ENCODE measurements at regions not wholly inside any gene's neighbourhood (a gene's known extent, or its start where the extent isn't known, plus 50 kb on each side); places are given as distances from the start of the nearest gene placed in this dataset.
A peak's percentile ranks its signal among the peaks of the same experiment; 100 is the strongest.

DNA sequence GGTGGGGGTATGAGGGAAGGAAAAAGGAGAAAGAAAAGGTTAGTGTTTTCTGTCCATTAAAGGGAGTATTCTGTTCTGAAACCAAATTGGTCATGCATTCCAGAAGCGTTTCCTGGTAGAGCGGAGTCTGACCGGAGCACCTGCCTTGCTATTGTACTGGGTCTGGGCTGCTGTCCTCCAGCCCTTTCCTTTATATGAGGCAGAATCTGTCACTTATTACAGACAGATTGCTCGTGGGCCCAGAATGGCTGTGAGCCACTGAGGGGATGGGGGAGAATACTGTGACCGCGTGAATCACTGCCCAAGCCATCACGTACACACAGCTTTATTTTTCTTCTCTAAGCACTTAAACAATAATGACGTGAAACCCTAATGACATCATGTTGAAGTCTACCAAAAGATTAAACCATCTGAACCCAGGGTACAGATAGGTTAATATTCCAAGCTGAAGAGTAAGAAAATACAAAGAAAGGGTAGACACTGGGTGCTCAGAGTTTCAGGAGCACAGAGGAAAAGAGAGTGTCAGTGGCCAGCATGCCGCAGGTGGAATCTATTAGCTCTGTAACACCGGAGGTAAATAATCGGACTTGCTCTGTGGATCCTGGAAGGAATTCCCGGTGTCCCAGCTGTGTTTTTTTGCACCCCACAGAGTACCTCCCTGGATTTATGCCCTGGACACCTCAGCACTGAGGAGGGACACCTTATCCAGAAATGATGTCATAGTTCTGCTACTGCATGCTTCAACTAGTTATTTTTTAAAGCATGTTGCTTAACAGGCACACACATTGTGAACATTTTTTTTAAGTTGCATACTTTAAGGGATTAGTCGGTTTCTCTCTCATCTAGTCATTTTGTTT, 573.3 kb downstream of the PKHD1 start:
- no peak for DNase-seq
- in situ Hi-C loops (cut with HindIII; ENCODE audit: low pct_ligation_motif_present, low pct_unique_long_range_greater_than_20kb, low sequenced_read_pairs) = no loop called here

- in situ Hi-C loops (cut with HindIII; ENCODE audit: low pct_ligation_motif_present, low pct_unique_long_range_greater_than_20kb, low sequenced_read_pairs) = no loop called here
- no peak for DNase-seq
These were observed 572.5 kb downstream of the PKHD1 start for GRCh38 chr6:51514748-51515402.

DNA sequence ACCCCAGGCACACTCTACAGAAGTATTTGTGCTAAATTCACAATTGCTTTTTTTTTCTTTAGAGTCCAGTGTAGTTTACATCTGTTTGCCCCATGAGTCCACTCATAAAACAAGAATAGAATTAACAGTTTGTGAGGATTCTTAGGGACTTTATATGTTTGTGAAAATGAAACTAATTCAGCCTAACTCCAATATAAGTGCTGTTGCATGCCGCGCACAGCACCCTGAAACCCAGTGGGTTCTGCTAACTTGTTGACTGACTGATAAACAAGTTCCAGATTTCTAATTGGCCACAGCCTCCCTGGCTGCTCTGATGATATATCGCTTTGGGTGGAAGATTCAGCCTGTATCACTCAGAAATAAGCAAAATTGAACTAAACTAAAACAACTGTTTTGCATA, 561.4 kb downstream of the PKHD1 start:
- no peak for DNase-seq
- in situ Hi-C loops (cut with HindIII; ENCODE audit: low pct_ligation_motif_present, low pct_unique_long_range_greater_than_20kb, low sequenced_read_pairs) = no loop called here

- in situ Hi-C loops (cut with HindIII; ENCODE audit: low pct_ligation_motif_present, low pct_unique_long_range_greater_than_20kb, low sequenced_read_pairs) = no loop called here
- DNase-seq = no peak
These were observed 560.5 kb downstream of the PKHD1 start for GRCh38 chr6:51526922-51527321.

DNA sequence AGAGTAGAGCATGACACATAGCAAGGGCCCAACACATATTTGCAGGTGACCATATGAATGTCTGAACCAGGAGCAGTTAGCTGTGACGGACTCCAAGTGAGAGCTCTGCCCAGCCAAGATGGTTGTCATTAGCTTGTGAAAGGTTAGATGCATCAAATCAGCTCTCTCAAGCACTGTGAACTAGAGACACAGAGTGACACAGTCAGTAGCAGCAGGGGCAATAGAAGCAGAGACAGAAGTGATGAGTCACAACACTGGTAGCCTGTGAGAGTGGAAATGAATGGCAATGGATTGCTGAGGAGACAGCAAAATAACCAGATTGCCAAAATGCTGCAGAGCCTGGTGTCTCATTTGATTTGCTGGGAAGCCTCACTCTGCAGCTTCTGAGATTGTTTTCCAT, 558.9 kb downstream of the PKHD1 start:
- in situ Hi-C loops (cut with HindIII; ENCODE audit: low pct_ligation_motif_present, low pct_unique_long_range_greater_than_20kb, low sequenced_read_pairs) = no loop called here

DNA sequence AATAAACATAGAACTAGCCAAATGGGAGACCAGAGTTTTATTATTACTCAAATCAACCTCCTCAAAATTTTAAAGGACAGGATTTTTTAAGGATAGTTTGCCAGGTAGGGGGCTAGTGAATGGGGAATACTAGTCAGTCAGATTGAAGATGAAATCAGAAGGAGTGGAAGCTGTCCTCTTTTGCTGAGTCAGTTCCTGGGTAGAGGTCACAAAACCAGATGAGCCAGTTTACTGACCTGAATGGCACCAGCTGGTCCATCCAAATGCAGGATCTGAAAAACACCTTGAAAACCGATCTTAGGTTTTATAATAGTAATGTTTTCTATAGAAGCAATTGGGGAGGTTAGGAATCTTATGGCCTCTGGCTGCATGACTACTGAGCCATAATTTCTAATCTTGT, 558.2 kb downstream of the PKHD1 start:
- in situ Hi-C loops (cut with HindIII; ENCODE audit: low pct_ligation_motif_present, low pct_unique_long_range_greater_than_20kb, low sequenced_read_pairs) = no loop called here

More for the DNA sequence above, 558.9 kb downstream of the PKHD1 start:
- DNase-seq = no peak

GRCh38 chr6:51531623-51532022, 555.8 kb downstream of the PKHD1 start:
- in situ Hi-C loops (cut with HindIII; ENCODE audit: low pct_ligation_motif_present, low pct_unique_long_range_greater_than_20kb, low sequenced_read_pairs) = no loop called here

More for the DNA sequence above, 558.2 kb downstream of the PKHD1 start:
- DNase-seq = no peak

GRCh38 chr6:51533962-51534361, 553.5 kb downstream of the PKHD1 start:
- in situ Hi-C loops (cut with HindIII; ENCODE audit: low pct_ligation_motif_present, low pct_unique_long_range_greater_than_20kb, low sequenced_read_pairs) = no loop called here
- no peak for DNase-seq

More at GRCh38 chr6:51531623-51532022, 555.8 kb downstream of the PKHD1 start:
- DNase-seq = no peak

GRCh38 chr6:51535327-51535726, 552.1 kb downstream of the PKHD1 start:
- in situ Hi-C loops (cut with HindIII; ENCODE audit: low pct_ligation_motif_present, low pct_unique_long_range_greater_than_20kb, low sequenced_read_pairs) = no loop called here
- DNase-seq = no peak

- in situ Hi-C loops (cut with HindIII; ENCODE audit: low pct_ligation_motif_present, low pct_unique_long_range_greater_than_20kb, low sequenced_read_pairs) = no loop called here
- no peak for DNase-seq
These were observed 550.7 kb downstream of the PKHD1 start for GRCh38 chr6:51536728-51537127.

GRCh38 chr6:51541847-51542246, 545.6 kb downstream of the PKHD1 start:
- peak; percentile 4 for DNase-seq
- in situ Hi-C loops (cut with HindIII; ENCODE audit: low pct_ligation_motif_present, low pct_unique_long_range_greater_than_20kb, low sequenced_read_pairs) = no loop called here

- in situ Hi-C loops (cut with HindIII; ENCODE audit: low pct_ligation_motif_present, low pct_unique_long_range_greater_than_20kb, low sequenced_read_pairs) = no loop called here
- DNase-seq = no peak
These were observed 544.9 kb downstream of the PKHD1 start for GRCh38 chr6:51542475-51542874.

DNA sequence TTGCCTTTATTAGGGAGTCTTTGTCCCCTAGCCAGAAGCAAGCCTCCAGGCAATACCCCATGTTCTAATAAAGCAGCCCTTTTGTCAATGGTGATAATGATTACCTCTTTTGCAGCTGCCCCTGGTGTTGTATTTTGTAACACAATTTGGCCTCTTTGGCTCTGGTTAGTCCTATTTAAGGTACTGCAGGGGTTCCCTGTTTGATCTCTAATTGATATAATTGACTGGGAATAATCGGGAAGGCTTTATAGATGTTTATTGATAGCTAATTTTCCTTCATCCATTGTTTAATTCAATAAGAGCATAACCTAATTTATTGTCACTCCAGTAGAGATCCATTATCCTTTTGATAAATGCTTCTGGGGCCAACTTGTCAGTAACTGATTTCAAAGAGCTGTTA, 537.2 kb downstream of the PKHD1 start:
- in situ Hi-C loops (cut with HindIII; ENCODE audit: low pct_ligation_motif_present, low pct_unique_long_range_greater_than_20kb, low sequenced_read_pairs) = no loop called here
- no peak for DNase-seq

DNA sequence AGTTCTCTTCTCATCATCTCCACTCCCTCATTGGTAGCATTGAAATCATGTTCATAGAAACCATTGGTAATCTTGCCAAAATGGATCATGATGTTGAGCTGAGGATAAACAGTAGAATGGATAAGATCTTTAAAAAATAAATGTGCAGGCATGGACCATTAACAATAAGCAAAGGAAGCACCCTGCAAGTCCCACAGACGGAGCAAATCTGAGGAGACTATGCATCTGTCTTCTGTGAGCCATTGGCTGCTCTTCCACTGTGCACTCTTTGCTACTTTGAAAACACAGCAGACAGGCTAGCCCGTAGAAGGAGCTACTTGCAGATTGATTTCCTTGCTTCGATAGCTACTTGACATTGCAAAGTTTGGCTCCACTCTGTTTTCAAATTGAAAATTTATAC, 535.0 kb downstream of the PKHD1 start:
- in situ Hi-C loops (cut with HindIII; ENCODE audit: low pct_ligation_motif_present, low pct_unique_long_range_greater_than_20kb, low sequenced_read_pairs) = no loop called here
- DNase-seq = no peak

- in situ Hi-C loops (cut with HindIII; ENCODE audit: low pct_ligation_motif_present, low pct_unique_long_range_greater_than_20kb, low sequenced_read_pairs) = no loop called here
- no peak for DNase-seq
These were observed 534.0 kb downstream of the PKHD1 start for GRCh38 chr6:51553246-51554015.

- in situ Hi-C loops (cut with HindIII; ENCODE audit: low pct_ligation_motif_present, low pct_unique_long_range_greater_than_20kb, low sequenced_read_pairs) = no loop called here
- DNase-seq = no peak
These were observed 533.4 kb downstream of the PKHD1 start for GRCh38 chr6:51554029-51554428.

GRCh38 chr6:51559059-51559458, 528.4 kb downstream of the PKHD1 start:
- no peak for DNase-seq
- in situ Hi-C loops (cut with HindIII; ENCODE audit: low pct_ligation_motif_present, low pct_unique_long_range_greater_than_20kb, low sequenced_read_pairs) = no loop called here

DNA sequence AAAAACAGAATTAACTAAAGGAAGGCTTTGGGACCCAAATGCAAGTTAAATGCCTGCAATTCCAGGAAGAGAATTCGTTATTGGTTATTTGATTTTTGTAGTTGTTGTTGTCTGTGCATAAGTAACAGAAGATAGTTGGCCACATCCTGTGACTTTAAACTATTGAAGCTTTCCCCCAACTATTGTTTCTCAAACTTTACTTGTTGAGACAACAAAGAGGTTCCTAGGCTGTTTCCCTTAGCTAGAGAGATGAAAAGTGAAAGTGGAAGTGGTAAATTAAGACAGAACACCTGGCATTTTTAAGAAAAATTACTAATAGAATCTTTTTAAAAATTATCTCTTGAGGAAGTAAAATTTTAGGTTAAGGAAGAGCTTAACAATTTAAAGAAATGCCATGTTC, 525.2 kb downstream of the PKHD1 start:
- no peak for DNase-seq
- in situ Hi-C loops (cut with HindIII; ENCODE audit: low pct_ligation_motif_present, low pct_unique_long_range_greater_than_20kb, low sequenced_read_pairs) = no loop called here

Data from ACHN (cell line).